ENCODE measurements at regions not wholly inside any gene's neighbourhood (a gene's known extent, or its start where the extent isn't known, plus 50 kb on each side); places are given as distances from the start of the nearest gene placed in this dataset.

DNA sequence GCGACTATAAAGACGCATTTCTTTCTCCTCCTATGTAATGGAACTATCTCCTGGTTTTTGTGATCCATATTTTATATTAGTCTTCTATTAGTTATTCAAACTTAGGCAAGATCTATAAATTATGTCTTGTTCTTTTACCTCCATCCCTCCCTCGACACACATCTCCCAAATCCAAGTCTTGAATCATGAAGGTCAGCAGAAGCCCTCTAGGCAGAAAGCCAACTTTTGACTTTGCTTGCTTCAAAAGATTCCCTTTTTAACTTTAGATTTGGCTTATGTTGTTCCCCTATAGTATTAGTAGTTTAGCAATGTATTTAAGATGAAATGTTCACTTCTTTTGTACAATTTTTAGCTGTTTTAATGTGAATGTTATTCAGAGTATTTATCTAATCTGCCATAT is 689.8 kb downstream of the SLC6A15 start:
- Histone ChIP-seq H3K27ac (ENCODE audit: control insufficient read depth, insufficient read depth, low read length) (no peak overlapping the region), H3K9ac (ENCODE audit: control insufficient read depth, extremely low read depth, insufficient read depth, low read length) (no peak overlapping the region), H3K4me3 (ENCODE audit: control insufficient read depth in 2 of 3, extremely low read depth in 1 of 3, insufficient read depth in 2 of 3, low read depth in 1 of 3, low read length in 3 of 3) (no peak overlapping the region), H3K4me1 (ENCODE audit: control insufficient read depth, extremely low read depth, insufficient read depth, low read length) (no peaks in the 10 kb centered on the region), H3K36me3 (ENCODE audit: control insufficient read depth in 2 of 2, extremely low read depth in 1 of 2, insufficient read depth in 2 of 2, low read length in 2 of 2) (no peaks in the 10 kb centered on the region), H4K20me1 (ENCODE audit: control insufficient read depth, extremely low read depth, insufficient read depth, low read length) (no peaks in the 10 kb centered on the region), H3K79me2 (ENCODE audit: control insufficient read depth, insufficient read depth, low read length) (no peaks in the 10 kb centered on the region), H3K9me1 (ENCODE audit: control insufficient read depth, extremely low read depth, insufficient read depth, low read length) (no peaks in the 10 kb centered on the region), H2AFZ (ENCODE audit: control insufficient read depth, low read length) (no peak overlapping the region), H3K9me3 (ENCODE audit: control insufficient read depth, low read depth, low read length) (no peaks in the 10 kb centered on the region), H3K4me2 (ENCODE audit: control insufficient read depth, extremely low read depth, insufficient read depth, low read depth, low read length) (no peak overlapping the region), H3K27me3 (ENCODE audit: control insufficient read depth, extremely low read depth, insufficient read depth, low read length) (no peaks in the 10 kb centered on the region)
- DNase-seq (ENCODE audit: low read depth, low spot score) (no peak), FAIRE-seq (no peak)
- TF ChIP-seq, protein P1, sequence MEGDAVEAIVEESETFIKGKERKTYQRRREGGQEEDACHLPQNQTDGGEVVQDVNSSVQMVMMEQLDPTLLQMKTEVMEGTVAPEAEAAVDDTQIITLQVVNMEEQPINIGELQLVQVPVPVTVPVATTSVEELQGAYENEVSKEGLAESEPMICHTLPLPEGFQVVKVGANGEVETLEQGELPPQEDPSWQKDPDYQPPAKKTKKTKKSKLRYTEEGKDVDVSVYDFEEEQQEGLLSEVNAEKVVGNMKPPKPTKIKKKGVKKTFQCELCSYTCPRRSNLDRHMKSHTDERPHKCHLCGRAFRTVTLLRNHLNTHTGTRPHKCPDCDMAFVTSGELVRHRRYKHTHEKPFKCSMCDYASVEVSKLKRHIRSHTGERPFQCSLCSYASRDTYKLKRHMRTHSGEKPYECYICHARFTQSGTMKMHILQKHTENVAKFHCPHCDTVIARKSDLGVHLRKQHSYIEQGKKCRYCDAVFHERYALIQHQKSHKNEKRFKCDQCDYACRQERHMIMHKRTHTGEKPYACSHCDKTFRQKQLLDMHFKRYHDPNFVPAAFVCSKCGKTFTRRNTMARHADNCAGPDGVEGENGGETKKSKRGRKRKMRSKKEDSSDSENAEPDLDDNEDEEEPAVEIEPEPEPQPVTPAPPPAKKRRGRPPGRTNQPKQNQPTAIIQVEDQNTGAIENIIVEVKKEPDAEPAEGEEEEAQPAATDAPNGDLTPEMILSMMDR (optimal IDR thresholded peaks at IDR 0.05 in 1 of 3, IDR thresholded peaks at IDR 0.05 in 1 of 3, conservative IDR thresholded peaks at IDR 0.05 in 1 of 3; ENCODE audit: extremely low read depth in 1 of 3, insufficient read depth in 2 of 3, low read length in 3 of 3), result no peak
- no peak for TF ChIP-seq EZH2 (IDR thresholded peaks at IDR 0.05; ENCODE audit: low read length)
- dilution Hi-C loops (cut with MboI; ENCODE audit: extremely low pct_ligation_motif_present, low sequenced_read_pairs), result no loop called here

- H3K4me2 ChIP-seq (ENCODE audit: control insufficient read depth, extremely low read depth, insufficient read depth, low read depth, low read length), result no peak overlapping the region
- H4K20me1 ChIP-seq (ENCODE audit: control insufficient read depth, extremely low read depth, insufficient read depth, low read length), result no peaks in the 10 kb centered on the region
- H3K9me1 ChIP-seq (ENCODE audit: control insufficient read depth, extremely low read depth, insufficient read depth, low read length), result no peaks in the 10 kb centered on the region
- H3K9ac ChIP-seq (ENCODE audit: control insufficient read depth, extremely low read depth, insufficient read depth, low read length), result no peak overlapping the region
- H3K27me3 ChIP-seq (ENCODE audit: control insufficient read depth, extremely low read depth, insufficient read depth, low read length), result no peaks in the 10 kb centered on the region
- no peaks in the 10 kb centered on the region for H3K9me3 ChIP-seq (ENCODE audit: control insufficient read depth, low read depth, low read length)
- no peak overlapping the region for H3K4me3 ChIP-seq (ENCODE audit: control insufficient read depth in 2 of 3, extremely low read depth in 1 of 3, insufficient read depth in 2 of 3, low read depth in 1 of 3, low read length in 3 of 3)
- H3K36me3 ChIP-seq (ENCODE audit: control insufficient read depth in 2 of 2, extremely low read depth in 1 of 2, insufficient read depth in 2 of 2, low read length in 2 of 2), result no peaks in the 10 kb centered on the region
- FAIRE-seq (no peak), DNase-seq (ENCODE audit: low read depth, low spot score) (no peak)
- H3K27ac ChIP-seq (ENCODE audit: control insufficient read depth, insufficient read depth, low read length), result no peak overlapping the region
- H2AFZ ChIP-seq (ENCODE audit: control insufficient read depth, low read length), result no peak overlapping the region
- no peaks in the 10 kb centered on the region for H3K79me2 ChIP-seq (ENCODE audit: control insufficient read depth, insufficient read depth, low read length)
- dilution Hi-C loops (cut with MboI; ENCODE audit: extremely low pct_ligation_motif_present, low sequenced_read_pairs), result no loop called here
- TF ChIP-seq EZH2 (IDR thresholded peaks at IDR 0.05; ENCODE audit: low read length), result no peak
- TF ChIP-seq, protein P1 (optimal IDR thresholded peaks at IDR 0.05 in 1 of 3, IDR thresholded peaks at IDR 0.05 in 1 of 3, conservative IDR thresholded peaks at IDR 0.05 in 1 of 3; ENCODE audit: extremely low read depth in 1 of 3, insufficient read depth in 2 of 3, low read length in 3 of 3), result no peak
- no peaks in the 10 kb centered on the region for H3K4me1 ChIP-seq (ENCODE audit: control insufficient read depth, extremely low read depth, insufficient read depth, low read length)
Measured at GRCh38 chr12:84218406-84218805, 694.2 kb downstream of the SLC6A15 start.

All from keratinocyte (primary cell).